Left kidney (tissue), 1 donor: ENCODE measurements at regions not wholly inside any gene's neighbourhood (a gene's known extent, or its start where the extent isn't known, plus 50 kb on each side); places are given as distances from the start of the nearest gene placed in this dataset.
A peak's percentile ranks its signal among the peaks of the same experiment; 100 is the strongest.

Experiments used
- DNase-seq: peaks from one replicate; pipeline ENCODE4 v3.0.0-alpha.2; 2013

DNA sequence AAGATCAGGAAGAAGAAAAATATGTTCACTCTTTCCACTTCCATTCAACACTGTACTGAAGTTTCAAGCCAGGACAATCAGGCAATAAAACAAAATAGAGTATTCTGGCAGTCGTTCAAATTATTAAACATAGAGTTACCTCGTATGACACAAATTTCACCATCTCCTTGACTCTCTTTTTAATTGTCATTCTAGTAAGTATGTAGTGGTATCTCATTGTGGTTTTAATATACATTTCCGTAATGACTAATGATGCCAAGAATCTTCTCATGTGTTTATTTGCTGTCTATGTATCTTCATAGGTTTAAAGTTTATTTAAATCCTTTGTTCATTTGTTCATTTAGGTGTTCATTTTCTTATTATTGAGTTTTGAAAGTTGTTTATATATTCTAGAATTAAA lies 352.2 kb downstream of the IDS start:
- no peak for DNase-seq

DNA sequence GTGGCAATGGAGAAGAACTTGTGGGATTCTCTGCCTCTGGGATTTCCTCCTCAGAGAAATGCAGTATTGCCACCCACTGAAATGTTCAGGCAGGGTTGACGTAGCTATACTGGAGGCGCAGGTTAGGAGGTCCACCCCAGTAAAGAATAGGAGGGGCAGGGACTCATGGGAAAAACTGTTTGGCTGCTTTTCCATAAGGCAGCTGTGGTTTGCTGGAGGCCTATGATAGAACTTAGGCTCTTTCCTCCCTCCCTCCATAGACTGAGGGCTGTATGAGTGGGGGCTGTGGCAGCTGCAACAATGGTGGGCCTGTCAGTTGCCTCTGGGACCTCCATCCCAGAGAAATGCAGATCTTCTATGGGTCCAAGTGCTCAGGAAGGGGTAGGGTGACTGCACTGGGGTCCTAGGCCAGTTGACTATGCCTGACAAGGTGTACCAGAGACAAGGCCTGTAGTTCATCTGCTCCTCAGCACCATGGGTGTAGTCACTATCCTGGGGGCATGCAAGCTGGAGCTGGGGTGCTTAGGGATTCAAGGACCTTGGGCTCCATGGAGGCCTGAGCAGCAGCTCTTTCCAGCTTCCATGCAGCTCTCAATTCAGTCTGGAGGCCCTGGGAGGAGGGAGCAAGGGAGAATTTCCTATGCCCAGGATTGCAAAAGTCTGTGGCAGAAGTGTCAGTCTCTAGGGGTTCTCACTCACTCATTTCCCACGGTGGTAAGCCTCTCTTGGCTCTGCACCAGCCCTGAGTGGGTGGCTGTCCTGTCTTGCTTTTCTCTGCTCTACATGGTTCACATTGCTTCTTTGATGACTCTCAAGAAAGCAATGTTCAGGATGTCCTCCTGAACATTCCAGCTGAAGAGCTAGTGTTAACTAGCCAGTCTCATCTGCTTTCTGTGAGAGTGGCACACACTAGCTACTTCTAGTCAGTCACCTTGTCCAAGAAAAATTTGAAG lies 353.0 kb downstream of the IDS start:
- no peak for DNase-seq

DNA sequence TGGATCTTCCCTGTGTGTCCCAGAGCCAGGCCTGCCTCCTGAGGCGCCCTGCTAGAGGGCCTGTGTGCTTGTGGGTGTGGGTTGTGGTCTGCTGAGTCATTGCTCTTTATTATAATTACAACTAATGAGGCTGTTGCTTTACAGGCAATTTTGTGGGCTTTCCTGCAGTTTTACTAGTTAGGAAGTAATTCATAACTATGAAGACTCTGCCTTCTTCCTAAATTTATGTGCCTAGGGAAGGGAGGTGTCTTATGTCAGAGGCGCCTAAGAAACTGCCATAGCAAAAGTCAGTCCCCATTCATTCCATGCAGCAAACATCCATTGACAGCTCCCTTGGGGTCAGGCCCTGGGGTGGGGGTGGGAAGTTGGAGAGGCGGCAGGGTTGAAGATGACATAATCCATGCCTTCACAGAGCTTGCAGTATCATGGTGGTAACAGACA lies 359.2 kb downstream of the IDS start:
- DNase-seq, result no peak

DNA sequence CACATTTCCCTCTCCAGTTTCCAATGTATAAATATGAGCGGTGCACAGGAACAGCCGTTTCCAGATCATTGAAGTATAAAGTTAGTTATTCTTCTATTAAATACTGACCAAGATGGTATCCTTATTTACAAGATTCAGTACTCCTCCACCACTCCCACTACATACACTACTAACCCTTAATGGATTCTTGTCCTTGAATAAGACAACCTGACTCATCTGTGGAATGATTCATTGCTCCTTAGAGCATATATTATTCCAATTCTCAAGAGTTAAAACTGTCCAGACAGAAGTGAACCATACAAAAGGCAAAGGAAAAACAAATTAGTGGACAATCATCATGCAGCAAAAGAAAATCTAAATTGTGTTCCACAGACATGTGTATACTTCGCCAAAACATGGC lies 373.3 kb downstream of the IDS start:
- DNase-seq, result no peak

DNA sequence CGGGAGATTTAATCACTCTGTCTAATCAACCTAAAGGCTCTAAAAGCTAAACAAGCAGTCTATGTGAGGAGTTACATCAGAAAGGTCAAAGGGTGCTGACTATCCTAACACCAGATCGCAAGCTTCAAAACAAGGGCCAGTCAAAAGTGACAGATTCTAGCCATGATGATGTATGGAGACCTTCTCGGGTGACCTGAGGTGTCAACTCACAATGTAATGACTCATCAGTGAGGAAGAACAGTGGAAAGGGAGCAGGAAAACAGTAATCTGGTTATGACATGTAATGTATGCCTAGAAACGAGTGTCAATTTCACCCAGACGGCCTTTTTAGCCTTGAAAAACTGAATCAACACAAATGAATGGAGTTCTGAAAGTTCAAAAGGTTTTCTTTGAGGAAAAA lies 375.3 kb downstream of the IDS start:
- peak; percentile 19 for DNase-seq

DNA sequence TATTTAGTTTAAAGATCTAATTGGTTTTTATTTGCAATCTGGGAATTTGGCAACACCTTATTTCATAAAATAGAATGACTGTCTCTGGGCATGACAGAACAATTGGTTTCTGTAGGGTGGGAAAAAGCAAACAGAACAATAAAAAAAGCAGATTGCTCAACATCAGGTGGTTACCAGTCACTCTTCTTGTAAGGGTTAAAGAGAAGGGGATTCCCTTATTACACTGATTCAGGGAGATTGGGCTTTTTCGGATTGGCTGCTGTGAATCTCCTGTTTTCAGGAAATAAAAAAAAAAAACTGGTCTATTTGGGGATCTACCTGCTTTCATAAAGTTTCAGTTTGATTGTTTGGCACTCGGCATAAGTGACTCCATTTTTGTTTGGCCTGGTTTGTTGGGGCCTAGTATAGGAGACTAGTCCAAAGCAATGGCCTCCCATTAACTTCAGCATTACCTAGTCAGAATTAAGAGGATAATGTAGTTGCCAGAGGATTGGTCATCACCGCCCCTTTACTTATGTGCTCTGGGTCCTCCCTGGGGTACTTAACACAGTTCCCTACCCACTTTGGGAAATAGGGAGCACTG lies 380.5 kb downstream of the IDS start:
- DNase-seq, result no peak

DNA sequence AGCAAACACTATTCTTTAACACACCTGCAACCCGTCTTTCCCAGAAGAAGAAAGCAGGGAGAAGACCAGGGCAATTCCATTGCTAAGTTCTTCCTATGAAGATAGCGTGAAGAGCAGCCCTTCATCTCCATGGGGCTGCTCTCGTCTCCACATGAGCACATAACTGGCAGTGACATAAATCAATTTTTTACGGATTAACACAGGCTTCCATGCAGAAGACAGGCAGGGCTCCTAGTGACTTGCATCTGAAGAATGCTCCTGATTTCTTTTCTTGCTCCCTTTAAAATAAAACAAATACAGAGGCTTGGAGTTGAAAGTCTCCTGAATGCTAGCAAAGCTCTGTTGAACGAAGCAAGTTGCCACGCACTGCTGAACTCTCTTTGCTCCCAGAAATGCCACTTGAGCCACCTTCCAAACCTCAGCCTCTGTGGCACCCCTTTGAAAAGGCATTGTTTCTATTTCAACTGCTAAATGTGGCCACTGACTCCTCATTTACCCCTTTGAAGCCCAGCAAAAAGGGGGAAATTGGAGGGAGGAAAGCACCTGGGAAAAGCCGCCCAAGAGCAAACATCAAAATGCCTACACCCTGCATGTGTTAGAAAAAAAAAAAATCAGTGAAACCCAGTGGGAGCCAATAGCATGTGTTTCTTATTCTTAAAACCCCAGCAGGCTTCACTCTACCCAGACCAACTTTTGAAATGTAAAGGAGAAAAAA lies 383.7 kb downstream of the IDS start:
- no peak for DNase-seq

DNA sequence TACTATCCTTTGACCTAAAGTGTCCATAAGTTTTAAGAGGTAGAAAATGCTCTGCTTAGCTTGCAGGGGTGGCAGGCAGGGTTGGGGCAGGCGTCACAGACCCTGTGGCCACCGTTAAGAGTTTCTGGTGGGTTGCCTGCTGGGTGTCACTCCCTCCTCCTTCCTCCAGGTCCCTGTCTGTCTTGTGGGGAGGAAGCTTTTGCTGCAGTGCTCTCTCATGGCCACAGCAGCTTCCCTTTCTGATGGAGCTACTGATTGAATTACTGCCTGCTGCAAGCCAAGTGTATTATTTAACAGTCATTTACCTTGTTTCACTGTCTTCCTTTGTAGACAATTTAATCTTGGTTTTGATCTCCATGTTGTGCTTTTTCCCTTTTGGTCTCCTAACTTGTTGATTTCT lies 384.6 kb downstream of the IDS start:
- no peak for DNase-seq

DNA sequence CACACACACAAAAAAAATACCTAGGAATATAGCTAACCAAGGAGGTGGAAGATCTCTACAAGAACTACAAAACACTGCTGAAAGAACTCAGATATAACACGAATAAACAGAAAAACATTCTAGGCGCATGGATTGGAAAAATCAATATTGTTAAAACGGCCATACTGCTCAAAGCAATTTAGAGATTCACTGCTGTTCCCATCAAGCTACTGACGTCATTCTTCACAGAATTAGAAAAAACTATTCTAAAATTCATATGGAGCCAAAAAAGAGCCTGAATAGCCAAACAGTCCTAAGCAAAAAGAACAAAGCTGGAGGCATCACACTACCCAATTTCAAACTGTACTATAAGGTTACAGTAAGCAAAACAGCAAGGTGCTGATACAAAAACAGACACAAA lies 390.2 kb downstream of the IDS start:
- no peak for DNase-seq

DNA sequence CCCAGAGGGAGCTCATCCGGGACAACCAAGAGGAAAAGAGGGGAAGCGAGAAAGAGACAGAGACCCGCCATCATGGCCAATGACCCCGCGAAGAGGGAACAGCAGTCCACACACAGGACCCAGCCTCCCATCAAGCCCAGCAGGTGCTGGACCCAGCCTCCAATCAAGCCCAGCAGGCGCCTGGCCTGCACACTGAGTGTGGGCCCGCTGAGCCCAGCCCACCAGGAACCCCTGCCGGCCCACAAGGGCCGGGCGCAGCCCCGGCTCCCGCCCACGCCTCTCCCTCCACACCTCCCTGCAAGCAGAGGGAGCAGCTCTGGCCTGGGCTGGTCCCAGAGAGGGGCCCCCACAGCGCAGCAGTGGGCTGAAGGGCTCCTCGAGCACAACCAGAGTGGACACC lies 391.1 kb downstream of the IDS start:
- no peak for DNase-seq

DNA sequence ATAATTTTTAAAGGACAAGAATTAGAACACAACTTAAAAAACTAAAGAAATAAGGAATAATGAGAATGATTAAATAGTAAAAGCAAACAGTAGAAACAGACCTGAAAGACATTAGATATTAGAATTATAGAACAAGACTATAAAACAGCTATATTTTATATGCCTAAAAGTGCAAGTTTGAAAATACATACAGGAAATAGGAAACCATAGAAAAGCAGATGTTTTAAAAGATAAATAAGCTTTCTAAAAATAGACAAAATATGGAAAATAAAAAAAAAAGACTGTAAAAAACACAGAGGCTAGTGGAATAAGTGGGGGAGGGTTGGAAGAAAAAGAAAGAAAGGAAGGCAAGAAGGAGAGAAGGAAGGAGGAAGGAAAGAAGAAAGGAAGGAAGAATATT lies 407.3 kb downstream of the IDS start:
- no peak for DNase-seq

DNA sequence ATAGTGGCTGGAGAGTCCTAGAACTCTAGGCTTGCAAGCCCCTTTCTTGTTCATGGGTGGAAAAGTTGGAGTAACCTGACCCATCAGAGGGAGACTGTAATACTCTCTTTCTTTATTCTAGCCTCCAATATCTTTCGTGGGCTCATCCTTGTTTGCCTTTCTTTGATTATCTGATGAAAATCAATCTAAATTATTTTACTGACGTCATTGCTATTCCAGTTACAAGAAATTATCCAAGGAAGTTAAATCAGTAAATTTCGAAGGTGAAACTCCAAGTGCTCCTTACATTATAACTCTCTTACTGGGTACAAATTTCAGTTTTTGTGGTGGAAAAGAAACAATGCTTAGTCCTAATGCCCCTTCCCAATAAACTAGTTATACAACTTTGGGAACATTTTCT lies 412.9 kb downstream of the IDS start:
- DNase-seq, result no peak

DNA sequence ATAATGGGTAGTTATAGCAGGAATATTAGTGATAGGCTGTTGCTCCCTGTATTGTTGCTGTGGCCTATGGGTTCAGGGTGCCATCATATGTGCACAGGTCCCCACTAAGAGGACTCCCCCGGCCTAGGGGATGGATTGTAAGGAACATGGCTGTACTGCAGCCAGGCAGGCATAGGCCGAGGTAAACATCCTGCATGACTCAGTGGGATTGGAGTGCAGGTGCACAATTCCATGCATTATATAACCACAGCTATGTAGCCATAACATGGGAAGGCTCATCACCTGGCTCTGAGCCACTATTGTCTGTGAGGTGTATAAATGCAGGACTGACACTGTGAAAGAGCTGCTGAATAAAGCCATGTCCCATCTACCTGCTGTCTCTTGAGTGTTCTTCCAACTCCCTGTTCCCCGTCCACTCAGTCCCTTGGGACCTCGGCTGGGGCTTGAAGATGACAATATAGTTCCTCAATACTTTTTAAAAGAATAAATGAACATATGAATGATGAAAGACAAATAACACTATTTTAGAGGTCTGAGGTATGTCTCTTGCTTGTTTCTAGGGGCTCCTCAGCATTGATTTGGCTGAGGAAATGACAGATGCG lies 425.2 kb downstream of the IDS start:
- DNase-seq, result no peak

DNA sequence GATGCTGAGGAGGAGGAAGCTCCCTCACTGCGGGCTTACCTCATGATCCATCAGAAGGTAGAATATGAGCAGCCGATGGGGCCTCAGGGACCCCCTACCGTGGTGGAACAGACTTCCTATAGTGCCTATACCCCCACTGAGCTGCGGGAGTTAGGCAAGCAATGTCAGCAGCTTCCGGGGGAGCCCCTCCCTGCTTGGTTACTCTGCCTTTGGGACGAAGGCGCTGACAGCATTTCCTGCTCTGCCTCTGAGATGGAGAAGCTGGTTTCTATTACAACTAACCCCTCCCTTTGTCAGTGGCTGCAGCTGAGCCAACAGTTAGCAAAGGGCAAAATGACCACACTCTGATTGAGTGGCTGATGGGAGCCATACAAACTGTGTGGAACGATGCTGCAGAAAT lies 430.7 kb downstream of the IDS start:
- peak; percentile 59 for DNase-seq

DNA sequence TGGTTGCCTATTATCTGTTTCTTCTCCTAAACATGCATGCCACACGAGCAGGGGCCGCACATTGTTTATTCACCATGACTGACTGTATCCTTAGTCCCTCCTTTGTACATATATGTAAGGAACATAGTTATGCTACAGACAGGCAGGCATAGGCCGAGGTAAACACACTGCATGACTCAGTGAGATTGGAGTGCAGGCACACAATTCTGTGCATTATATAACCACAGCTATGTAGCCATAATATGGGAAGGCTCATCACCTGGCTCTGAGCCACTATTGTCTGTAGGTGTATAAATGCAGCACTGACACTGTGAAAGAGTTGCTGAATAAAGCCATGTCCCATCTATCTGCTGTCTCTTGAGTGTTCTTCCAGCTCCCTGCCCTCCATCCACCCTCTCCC lies 431.6 kb downstream of the IDS start:
- DNase-seq, result no peak

DNA sequence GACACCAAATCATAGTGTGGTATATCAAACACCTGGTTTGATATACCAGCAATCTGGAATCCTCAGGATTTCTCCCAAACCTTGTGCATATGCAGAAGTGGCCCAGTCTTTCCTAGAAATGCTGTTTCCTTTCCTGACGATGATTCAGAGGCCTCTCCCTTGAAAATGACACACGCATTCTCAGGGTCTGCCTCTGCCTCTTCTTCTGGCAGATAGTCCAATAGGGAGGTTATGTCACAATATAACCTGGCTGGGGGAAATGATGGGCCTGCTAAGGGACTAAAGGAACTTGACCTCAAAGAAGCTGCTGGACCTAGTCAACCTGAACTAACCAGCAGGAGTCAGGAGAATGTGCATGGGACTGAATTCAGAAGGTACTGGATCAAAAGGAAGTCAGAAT lies 435.2 kb downstream of the IDS start:
- DNase-seq, result no peak

DNA sequence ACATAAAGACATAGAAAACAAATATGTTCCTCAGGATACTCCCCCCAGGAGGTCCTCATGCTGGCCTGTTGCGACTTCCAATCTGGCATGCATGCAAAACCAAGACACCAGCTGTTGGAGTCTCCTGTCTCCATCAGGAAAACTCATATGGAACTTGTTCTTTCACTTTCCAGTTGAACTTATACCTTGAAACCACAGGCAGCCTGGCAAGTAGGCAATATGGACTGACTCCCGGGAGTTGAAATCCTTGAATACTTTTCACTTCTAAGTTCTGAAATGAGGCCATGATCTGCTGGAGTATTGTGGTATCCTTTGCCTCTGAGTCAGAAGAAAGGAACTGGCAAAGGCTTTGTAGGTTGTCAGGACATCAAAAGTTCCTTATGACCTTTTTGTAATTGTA lies 444.2 kb downstream of the IDS start:
- no peak for DNase-seq
